Adrenal gland (tissue), 9 donors: ENCODE measurements at regions not wholly inside any gene's neighbourhood (a gene's known extent, or its start where the extent isn't known, plus 50 kb on each side); places are given as distances from the start of the nearest gene placed in this dataset.
A peak's percentile ranks its signal among the peaks of the same experiment; 100 is the strongest.

Experiments
- DNase-seq, 7 donors: peaks; one replicate each; pipeline ENCODE4 v3.0.0-alpha.2; 2019 to 2020
- H3K27ac ChIP-seq, 5 donors: fragments of 200-600 bp; sonication (generic) in 4 of 5; 1 replicate in 3 of 5; 2 replicates in 2 of 5; pipeline versions ENCODE4 v1.5.1 to v1.8.0; 2016 to 2020; ENCODE audit warnings: mild to moderate bottlenecking in 1 of 5
- H3K27me3 ChIP-seq: fragments of 200-600 bp; 2 replicates; pipeline ENCODE4 v1.8.0; 2021
- H3K36me3 ChIP-seq, 2 donors: fragments of 200-600 bp; replicated peaks in 1 of 2; 1 replicate in 1 of 2; 2 replicates in 1 of 2; pipeline versions ENCODE4 v1.5.1 to v1.8.0; 2018 to 2022
- H3K4me1 ChIP-seq, 2 donors: fragments of 200-600 bp; replicated peaks in 1 of 2; 1 replicate in 1 of 2; 2 replicates in 1 of 2; pipeline versions ENCODE4 v1.5.1 to v1.8.0; 2018 to 2021
- H3K4me3 ChIP-seq, 4 donors: fragments of 200-600 bp; sonication (generic) in 3 of 4; one replicate each; pipeline ENCODE4 v1.5.1; 2016 to 2018
- H3K9me3 ChIP-seq, 3 donors: fragments of 200-600 bp; sonication (generic) in 1 of 3; replicated peaks in 1 of 3; 1 replicate in 2 of 3; 2 replicates in 1 of 3; pipeline versions ENCODE4 v1.5.1 to v1.8.0; 2016 to 2021
- POLR2A ChIP-seq, 2 donors: fragments of 450-650 bp; IDR thresholded peaks; one replicate each; pipeline ENCODE4 v1.6.1; 2017; ENCODE audit warnings: antibody characterized with exemption in 2 of 2, mild to moderate bottlenecking in 2 of 2, moderate library complexity in 1 of 2
- WGBS, 4 donors: extraction: QIAGEN DNeasy Blood & Tissue Kit in 2 of 4; methylation state at CpG; one replicate each; pipeline versions ENCODE4 v1.1.5 to v1.1.7; 2013 to 2017; 5-methylcytosine and 5-hydroxymethylcytosine counted together
- intact Hi-C, 2 donors: fragments of 100-400 bp; cut with DNase I; formaldehyde crosslinking; loops; one replicate each; pipeline versions ENCODE4 v1.14.1 to v1.15.0; 2022 to 2023
- TF ChIP-seq, protein P1 (sequence below), 6 experiments: fragments of 450-650 bp in 4 of 6; fragments of 200-600 bp in 2 of 6; sonication (generic) in 1 of 6; IDR thresholded peaks; 1 replicate in 5 of 6; 2 replicates in 1 of 6; pipeline versions ENCODE4 v1.5.1 to v1.8.0; 2016 to 2021; ENCODE audit warnings: antibody characterized with exemption in 6 of 6, mild to moderate bottlenecking in 2 of 6, moderate library complexity in 1 of 6
- donor health status: healthy with polysubstance abuse.
- donor health status: Bipolar disorder and iron deficiency.
- donor health status: DM: yes; HTN: yes; CAD: no.
- donor health status: DM: no; HTN: no; CAD: no.
- donor health status: DM: no; HTN: no; CAD: no.

DNA sequence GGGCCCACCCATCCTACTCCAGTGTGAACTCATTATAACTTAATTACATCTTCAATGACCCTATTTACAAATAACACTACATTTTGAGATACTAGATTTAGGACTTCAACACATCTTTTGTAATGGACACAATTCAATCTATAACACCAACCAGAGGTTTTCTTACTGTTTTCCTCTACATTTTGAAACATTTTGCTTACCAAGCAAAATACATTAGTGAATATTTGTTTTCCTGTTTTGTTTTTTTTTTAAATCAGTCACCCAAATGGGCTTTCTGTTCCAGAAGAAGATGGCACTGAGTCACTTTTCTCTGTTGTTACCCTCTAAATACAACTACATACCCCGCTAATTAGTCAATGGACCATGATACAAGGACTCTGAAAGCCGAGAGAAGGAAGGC lies 69.2 kb upstream of the PRNP start:
- 83 to 94% (median 86%) methylated on average over 2 of the region's 2 CpGs for WGBS, 4 donors
- Histone ChIP-seq H3K4me3 (no peak overlapping the region), H3K36me3 (no peaks in the 10 kb centered on the region), H3K27me3 (no peaks in the 10 kb centered on the region), H3K4me1 (no peaks in the 10 kb centered on the region), H3K9me3 (no peaks in the 10 kb centered on the region), H3K27ac (no peak overlapping the region)
- intact Hi-C loops: no loop called here
- no peak for DNase-seq
- TF ChIP-seq, protein P1, sequence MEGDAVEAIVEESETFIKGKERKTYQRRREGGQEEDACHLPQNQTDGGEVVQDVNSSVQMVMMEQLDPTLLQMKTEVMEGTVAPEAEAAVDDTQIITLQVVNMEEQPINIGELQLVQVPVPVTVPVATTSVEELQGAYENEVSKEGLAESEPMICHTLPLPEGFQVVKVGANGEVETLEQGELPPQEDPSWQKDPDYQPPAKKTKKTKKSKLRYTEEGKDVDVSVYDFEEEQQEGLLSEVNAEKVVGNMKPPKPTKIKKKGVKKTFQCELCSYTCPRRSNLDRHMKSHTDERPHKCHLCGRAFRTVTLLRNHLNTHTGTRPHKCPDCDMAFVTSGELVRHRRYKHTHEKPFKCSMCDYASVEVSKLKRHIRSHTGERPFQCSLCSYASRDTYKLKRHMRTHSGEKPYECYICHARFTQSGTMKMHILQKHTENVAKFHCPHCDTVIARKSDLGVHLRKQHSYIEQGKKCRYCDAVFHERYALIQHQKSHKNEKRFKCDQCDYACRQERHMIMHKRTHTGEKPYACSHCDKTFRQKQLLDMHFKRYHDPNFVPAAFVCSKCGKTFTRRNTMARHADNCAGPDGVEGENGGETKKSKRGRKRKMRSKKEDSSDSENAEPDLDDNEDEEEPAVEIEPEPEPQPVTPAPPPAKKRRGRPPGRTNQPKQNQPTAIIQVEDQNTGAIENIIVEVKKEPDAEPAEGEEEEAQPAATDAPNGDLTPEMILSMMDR (IDR thresholded peaks at IDR 0.05): no peak
- no peak for TF ChIP-seq POLR2A (IDR thresholded peaks at IDR 0.05)

DNA sequence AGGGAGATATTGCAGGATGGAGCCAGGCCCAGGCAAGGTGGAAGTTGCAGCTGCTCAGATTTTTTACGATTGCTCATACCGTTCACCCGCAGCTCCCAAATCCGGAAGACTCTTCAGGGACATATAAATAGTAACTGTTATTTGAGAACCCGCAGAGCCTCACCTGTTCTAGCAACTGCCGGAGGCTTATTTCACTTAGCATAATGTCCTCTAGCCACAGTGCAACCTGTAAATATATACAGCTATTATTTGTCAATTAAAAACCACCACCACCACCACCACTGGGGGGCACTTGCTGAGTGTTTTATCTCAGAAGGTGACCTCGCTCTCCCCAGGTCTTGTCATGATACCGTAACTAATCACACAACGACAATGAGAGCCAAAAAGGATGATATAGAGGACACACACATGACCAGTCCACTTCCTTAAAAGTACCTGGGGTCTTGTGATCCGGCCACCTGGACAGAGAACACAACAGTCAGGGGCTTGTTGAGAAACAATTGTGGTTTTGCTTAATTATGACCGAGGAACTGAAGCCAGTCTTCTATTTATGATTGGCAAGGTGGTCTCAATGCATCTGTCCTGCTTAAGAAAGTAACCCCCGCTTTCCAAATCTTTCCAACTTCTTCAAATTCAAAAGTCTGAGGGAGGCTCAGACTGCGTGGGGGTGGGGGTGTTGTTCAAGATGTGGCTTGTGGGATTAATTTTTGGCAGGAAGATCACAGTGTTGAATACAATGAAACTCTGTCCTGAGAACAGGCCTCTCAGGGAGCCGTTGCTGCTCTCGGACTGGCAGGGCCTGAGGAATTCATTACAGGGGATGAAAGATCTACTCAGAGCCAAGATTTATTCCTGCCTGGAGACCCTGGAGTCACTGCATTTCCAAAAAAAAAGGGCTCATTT lies 72.3 kb upstream of the PRNP start:
- no peak overlapping the region for H3K27ac ChIP-seq
- H3K4me3 ChIP-seq: no peak overlapping the region
- TF ChIP-seq, protein P1 (IDR thresholded peaks at IDR 0.05): peak in 5 of 6 experiments; percentile 6 to 49 (median 40)
- no peak for TF ChIP-seq POLR2A (IDR thresholded peaks at IDR 0.05)
- intact Hi-C loops: no loop called here
- WGBS, 4 donors: 47 to 51% (median 49%) methylated on average over 15 of the region's 15 CpGs
- no peaks in the 10 kb centered on the region for H3K4me1 ChIP-seq
- no peaks in the 10 kb centered on the region for H3K27me3 ChIP-seq
- H3K36me3 ChIP-seq: no peaks in the 10 kb centered on the region
- H3K9me3 ChIP-seq: no peaks in the 10 kb centered on the region
- DNase-seq: peak; percentile 29 to 78 (median 49)

DNA sequence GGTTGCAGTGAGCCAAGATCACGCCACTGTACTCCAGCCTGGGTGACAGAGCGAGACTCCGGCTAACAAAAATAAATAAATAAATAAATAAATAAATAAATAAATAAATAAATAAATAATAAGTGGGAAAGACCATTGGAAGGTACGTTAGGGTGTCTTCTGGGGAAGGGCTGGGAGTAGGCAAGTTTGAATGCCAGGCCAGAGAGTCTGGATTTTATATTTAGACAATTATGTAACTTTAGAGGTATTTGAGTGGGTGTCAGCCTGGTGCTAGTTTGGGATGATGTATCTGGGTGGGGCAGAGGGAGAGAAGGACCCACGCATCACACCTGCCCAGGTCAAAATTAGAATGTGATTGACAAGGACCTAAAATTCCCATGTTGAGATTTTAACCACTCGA lies 73.1 kb upstream of the PRNP start:
- Histone ChIP-seq H3K4me1 (no peaks in the 10 kb centered on the region), H3K4me3 (no peak overlapping the region), H3K27ac (no peak overlapping the region), H3K9me3 (no peaks in the 10 kb centered on the region), H3K36me3 (no peaks in the 10 kb centered on the region), H3K27me3 (no peaks in the 10 kb centered on the region)
- TF ChIP-seq, protein P1 (IDR thresholded peaks at IDR 0.05): no peak
- no peak for TF ChIP-seq POLR2A (IDR thresholded peaks at IDR 0.05)
- no peak for DNase-seq
- 77 to 89% (median 81%) methylated on average over 6 of the region's 6 CpGs for WGBS, 4 donors
- intact Hi-C loops: no loop called here

DNA sequence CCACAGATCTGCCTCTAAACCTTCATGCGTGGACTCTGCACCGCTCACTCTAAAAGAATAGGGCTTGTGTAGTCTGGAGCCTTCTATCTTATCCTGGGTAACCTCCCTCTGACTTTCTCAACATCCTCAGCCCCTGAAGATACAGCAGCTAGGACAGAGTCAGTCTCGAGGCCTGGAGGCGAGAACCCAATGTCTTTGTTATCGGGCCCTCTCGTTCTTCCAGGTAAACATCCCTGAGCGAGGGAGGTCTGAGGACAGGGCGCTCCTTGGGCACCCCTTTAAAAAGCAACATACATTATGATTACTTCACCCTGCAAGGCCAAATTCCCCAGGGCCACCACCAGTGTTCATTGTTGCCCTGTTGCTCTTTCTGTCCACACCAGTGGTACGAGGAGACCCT lies 75.4 kb upstream of the PRNP start:
- H3K4me3 ChIP-seq: no peak overlapping the region
- H3K36me3 ChIP-seq: no peaks in the 10 kb centered on the region
- H3K27me3 ChIP-seq: peaks cover 8% of the 10 kb centered on the region
- TF ChIP-seq, protein P1 (IDR thresholded peaks at IDR 0.05): no peak
- TF ChIP-seq POLR2A (IDR thresholded peaks at IDR 0.05): no peak
- no peak for DNase-seq
- H3K4me1 ChIP-seq: no peaks in the 10 kb centered on the region
- intact Hi-C loops: no loop called here
- 84 to 92% (median 90%) methylated on average over 9 of the region's 9 CpGs for WGBS, 4 donors
- no peak overlapping the region for H3K27ac ChIP-seq
- H3K9me3 ChIP-seq: no peaks in the 10 kb centered on the region
